Lower leg skin (tissue), 4 donors: ENCODE measurements at regions not wholly inside any gene's neighbourhood (a gene's known extent, or its start where the extent isn't known, plus 50 kb on each side); places are given as distances from the start of the nearest gene placed in this dataset.

Experiments
- DNase-seq, 2 donors: peaks; one replicate each; pipeline ENCODE4 v3.0.0-alpha.2; 2019; ENCODE audit warnings: low spot score in 2 of 2
- H3K4me3 ChIP-seq: fragments of 200-600 bp; sonication (generic); 2 replicates; pipeline ENCODE4 v1.5.1; 2017; ENCODE audit warnings: mild to moderate bottlenecking, low read depth; ENCODE audit not compliant: poor library complexity, severe bottlenecking
- POLR2A ChIP-seq, 2 donors: fragments of 450-650 bp; IDR thresholded peaks; one replicate each; pipeline ENCODE4 v1.6.1; 2016 to 2017; ENCODE audit warnings: antibody characterized with exemption in 2 of 2, mild to moderate bottlenecking in 1 of 2, moderate library complexity in 1 of 2
- WGBS, 2 donors: methylation state at CpG; one replicate each; pipeline ENCODE4 v1.1.5; 2018; 5-methylcytosine and 5-hydroxymethylcytosine counted together
- intact Hi-C: fragments of 100-400 bp; cut with DNase I; formaldehyde crosslinking; loops from one replicate; pipeline ENCODE4 v1.15.0; 2023; ENCODE audit warnings: low total_unique reads
- TF ChIP-seq, protein P1 (sequence below), 3 donors: fragments of 450-650 bp; IDR thresholded peaks; one replicate each; pipeline ENCODE4 v1.5.1; 2016; ENCODE audit warnings: antibody characterized with exemption in 3 of 3, mild to moderate bottlenecking in 3 of 3, moderate library complexity in 2 of 3

DNA sequence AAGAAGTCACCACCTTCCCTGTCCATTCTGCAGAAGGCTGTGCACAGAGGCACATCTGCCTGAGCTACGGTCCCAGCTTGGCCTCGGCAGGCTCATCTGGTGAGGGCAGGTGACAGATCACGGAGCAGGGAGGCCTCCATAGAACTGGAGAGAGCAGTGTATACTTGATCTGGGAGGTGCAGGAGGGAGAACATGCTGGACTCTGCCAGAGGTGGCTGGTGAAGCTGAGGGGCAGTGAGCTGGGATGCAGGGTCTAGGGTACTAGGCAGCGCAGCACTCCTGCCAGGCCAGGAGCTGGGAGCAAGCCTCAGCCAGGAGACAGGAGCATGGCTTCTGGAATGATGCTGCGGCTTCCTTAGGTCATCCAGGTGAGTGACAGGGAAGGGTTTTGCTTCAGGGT is 553.0 kb downstream of the TCERG1L start:
- no peak for DNase-seq
- intact Hi-C loops = loop anchor here (5.0 kb wide), 1 partner anchor 1344 kb away; no protein-coding TSS in a partner anchor
- 83 to 93% methylated on average over 5 of the region's 5 CpGs for WGBS, 2 donors

DNA sequence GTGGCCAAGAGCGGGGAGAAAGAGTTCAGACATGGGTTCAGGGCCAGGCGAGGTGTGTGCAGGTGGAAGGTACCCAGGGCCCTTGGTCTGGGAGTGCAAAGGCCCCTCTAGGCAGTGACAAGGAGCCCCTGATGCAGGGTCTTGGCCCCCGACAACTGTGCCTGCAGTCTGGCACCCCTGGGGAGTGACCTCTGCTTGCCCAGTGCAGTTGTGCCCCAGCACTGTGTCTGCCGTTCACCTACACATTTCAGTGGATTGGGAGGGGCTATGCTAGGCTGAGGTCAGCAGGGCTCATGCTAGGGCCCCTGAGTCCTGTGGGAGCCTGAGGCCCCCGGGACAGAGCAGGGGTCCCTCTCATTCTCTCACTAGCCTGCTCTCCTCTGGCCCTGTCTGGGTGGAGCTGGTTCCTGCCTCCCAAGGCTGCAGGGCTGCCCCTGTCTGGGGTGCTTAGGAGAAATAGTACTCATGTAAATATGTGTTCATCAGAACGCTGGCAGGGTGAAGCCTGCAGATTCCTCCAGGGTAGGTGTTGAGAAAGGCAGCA is 550.4 kb downstream of the TCERG1L start:
- DNase-seq = no peak
- no peak for TF ChIP-seq POLR2A (IDR thresholded peaks at IDR 0.05)
- TF ChIP-seq, protein P1, sequence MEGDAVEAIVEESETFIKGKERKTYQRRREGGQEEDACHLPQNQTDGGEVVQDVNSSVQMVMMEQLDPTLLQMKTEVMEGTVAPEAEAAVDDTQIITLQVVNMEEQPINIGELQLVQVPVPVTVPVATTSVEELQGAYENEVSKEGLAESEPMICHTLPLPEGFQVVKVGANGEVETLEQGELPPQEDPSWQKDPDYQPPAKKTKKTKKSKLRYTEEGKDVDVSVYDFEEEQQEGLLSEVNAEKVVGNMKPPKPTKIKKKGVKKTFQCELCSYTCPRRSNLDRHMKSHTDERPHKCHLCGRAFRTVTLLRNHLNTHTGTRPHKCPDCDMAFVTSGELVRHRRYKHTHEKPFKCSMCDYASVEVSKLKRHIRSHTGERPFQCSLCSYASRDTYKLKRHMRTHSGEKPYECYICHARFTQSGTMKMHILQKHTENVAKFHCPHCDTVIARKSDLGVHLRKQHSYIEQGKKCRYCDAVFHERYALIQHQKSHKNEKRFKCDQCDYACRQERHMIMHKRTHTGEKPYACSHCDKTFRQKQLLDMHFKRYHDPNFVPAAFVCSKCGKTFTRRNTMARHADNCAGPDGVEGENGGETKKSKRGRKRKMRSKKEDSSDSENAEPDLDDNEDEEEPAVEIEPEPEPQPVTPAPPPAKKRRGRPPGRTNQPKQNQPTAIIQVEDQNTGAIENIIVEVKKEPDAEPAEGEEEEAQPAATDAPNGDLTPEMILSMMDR (IDR thresholded peaks at IDR 0.05) = no peak
- intact Hi-C loops = no loop called here
- H3K4me3 ChIP-seq = no peak overlapping the region
- WGBS, 2 donors = 65 to 79% methylated on average over 4 to 6 of the region's 6 CpGs

More for the DNA sequence above, 553.0 kb downstream of the TCERG1L start:
- TF ChIP-seq POLR2A (IDR thresholded peaks at IDR 0.05) = no peak
- TF ChIP-seq, protein P1 (IDR thresholded peaks at IDR 0.05) = no peak
- H3K4me3 ChIP-seq = no peak overlapping the region

DNA sequence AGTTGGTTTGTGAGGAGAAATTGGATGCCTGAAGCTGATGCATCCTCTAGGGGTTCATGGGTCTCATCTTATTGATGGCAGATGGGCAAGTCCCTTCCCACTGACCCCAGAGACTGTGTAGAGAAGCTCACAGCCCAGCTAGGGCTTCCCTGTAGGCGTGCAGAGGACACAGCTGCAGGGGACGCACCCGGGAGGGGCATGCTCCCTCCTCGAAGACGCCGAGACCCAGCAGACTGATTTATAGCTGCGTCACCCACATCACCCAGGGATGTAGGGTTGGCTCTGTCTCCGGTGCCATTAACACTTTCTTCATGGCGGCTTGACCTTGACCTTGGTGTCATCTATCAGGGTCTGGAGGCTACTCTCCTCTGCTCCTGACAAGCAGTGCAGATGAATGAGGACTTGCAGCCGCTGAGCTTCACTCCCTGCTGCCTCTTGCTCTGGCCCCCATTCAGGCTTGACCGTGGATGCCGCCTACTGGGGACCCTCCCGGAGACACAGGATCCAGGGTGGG is 549.7 kb downstream of the TCERG1L start:
- H3K4me3 ChIP-seq = no peak overlapping the region
- no peak for DNase-seq
- WGBS, 2 donors = 23 to 52% methylated on average over 11 to 13 of the region's 13 CpGs
- no peak for TF ChIP-seq POLR2A (IDR thresholded peaks at IDR 0.05)
- TF ChIP-seq, protein P1 (IDR thresholded peaks at IDR 0.05) = no peak
- intact Hi-C loops = no loop called here

DNA sequence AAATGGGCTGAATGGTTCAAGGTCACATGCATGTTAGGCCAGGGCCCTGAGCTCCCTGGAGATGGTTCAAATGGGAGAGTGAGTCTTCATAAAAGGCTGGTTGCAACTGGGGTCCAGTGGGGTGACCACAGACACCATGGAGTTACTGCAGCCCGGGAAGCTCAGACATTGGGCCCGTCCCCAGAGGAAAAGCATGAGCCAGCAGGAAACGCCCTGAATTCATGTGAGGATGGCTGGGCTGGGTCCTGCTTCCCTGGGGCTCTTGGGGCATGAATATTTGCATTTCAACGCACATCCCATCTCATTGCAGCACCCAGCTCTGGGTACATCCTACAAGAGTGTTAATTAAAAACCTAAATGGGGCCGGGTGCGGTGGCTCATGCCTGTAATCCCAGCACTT is 549.0 kb downstream of the TCERG1L start:
- intact Hi-C loops = no loop called here
- 54 to 71% methylated on average over 6 of the region's 6 CpGs for WGBS, 2 donors
- no peak overlapping the region for H3K4me3 ChIP-seq
- TF ChIP-seq POLR2A (IDR thresholded peaks at IDR 0.05) = no peak
- TF ChIP-seq, protein P1 (IDR thresholded peaks at IDR 0.05) = no peak
- no peak for DNase-seq

DNA sequence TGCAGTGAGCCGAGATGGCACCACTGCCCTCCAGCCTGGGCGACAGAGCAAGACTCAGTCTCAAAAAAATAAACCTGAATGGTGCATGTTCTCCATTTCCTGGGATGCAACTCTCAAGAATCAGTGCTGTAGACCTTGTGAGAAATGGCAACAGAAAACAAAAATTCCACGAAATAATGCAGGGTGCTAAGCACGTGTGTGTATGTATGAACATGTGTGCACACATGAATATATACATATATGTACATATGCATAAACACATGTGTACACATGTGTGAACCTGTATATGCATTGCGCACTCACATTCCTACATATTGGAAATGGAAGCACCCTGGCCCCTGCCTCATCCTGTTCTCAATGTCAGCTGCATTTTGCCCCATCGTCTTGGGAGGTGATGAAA is 548.5 kb downstream of the TCERG1L start:
- 84% methylated on average over 6 of the region's 6 CpGs for WGBS, 2 donors
- intact Hi-C loops = no loop called here
- DNase-seq = no peak
- H3K4me3 ChIP-seq = no peak overlapping the region
- TF ChIP-seq, protein P1 (IDR thresholded peaks at IDR 0.05) = no peak
- no peak for TF ChIP-seq POLR2A (IDR thresholded peaks at IDR 0.05)

DNA sequence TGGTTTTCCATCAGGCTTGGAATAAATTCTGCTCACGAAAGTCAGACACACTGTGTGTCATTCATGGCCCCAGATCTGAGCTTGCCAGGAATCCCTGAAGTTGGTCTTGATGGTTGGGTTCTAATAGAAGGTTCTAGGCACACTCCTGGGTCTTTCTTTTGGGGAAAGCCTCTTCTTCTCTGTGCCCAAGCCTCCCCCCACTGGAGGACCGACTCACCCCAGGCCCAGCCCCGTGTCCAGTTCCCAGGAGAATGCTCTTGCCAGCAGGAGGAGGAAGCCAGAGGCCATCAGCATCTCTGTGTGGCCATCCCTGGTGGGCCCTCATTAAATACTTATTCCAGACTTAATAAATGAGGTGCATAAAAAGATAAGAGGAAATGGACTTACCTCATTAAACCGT is 548.0 kb downstream of the TCERG1L start:
- H3K4me3 ChIP-seq = no peak overlapping the region
- TF ChIP-seq, protein P1 (IDR thresholded peaks at IDR 0.05) = no peak
- TF ChIP-seq POLR2A (IDR thresholded peaks at IDR 0.05) = no peak
- no peak for DNase-seq
- intact Hi-C loops = no loop called here
- WGBS, 2 donors = 67 to 68% methylated on average over 4 of the region's 4 CpGs
